H1 (cell line): ENCODE measurements at regions not wholly inside any gene's neighbourhood (a gene's known extent, or its start where the extent isn't known, plus 50 kb on each side); places are given as distances from the start of the nearest gene placed in this dataset.

Experiments used
- ATF3 ChIP-seq: IDR thresholded peaks from 2 replicates; pipeline ENCODE4 v1.6.1; 2011; ENCODE audit warnings: low read depth, mild to moderate bottlenecking, low read length; ENCODE audit not compliant: insufficient read depth
- CHD2 ChIP-seq: IDR thresholded peaks from 2 replicates; pipeline ENCODE4 v1.6.1; 2012; ENCODE audit warnings: low read length, improper control_type of control experiment
- GABPA ChIP-seq: IDR thresholded peaks from 2 replicates; pipeline ENCODE4 v1.6.1; 2011; ENCODE audit warnings: mild to moderate bottlenecking, low read length, moderate library complexity, borderline replicate concordance; ENCODE audit not compliant: insufficient read depth
- MAFK ChIP-seq: IDR thresholded peaks from 2 replicates; pipeline ENCODE4 v1.6.1; 2012; ENCODE audit warnings: low read depth, mild to moderate bottlenecking, improper control_type of control experiment, low read length
- RNF2 ChIP-seq: fragments of 200-900, 300-1000 bp; sonication (generic); IDR thresholded peaks from 2 replicates; pipeline ENCODE4 v1.7.1; 2016; ENCODE audit warnings: borderline replicate concordance, low read depth, mild to moderate bottlenecking, antibody characterized with exemption, low read length; ENCODE audit not compliant: poor library complexity, severe bottlenecking; ENCODE audit errors: missing control alignments

DNA sequence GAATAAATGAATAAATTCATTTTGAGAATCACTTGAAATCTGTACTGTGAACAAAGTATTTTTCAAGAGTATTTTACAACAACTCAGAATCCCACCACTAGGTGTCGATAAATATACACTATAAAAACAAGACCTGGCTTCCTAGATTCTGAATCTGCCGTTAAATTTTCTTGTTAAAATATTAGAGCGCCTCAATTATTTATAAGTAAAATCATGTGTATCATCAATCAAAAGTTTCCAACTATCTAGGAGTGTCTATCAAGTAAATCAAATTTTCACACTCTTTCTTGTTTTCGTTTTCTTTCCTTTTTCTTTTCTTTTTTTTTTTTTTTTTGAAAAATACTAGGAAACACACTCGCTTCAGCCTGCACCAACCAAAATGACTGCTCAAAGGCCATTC is 179.2 kb upstream of the DCN start (continued):
- TF ChIP-seq GABPA: no peak
- no peak for TF ChIP-seq RNF2
- TF ChIP-seq CHD2: no peak
- TF ChIP-seq MAFK: no peak
- TF ChIP-seq ATF3: no peak
